ENCODE measurements at regions not wholly inside any gene's neighbourhood (a gene's known extent, or its start where the extent isn't known, plus 50 kb on each side); places are given as distances from the start of the nearest gene placed in this dataset.

DNA sequence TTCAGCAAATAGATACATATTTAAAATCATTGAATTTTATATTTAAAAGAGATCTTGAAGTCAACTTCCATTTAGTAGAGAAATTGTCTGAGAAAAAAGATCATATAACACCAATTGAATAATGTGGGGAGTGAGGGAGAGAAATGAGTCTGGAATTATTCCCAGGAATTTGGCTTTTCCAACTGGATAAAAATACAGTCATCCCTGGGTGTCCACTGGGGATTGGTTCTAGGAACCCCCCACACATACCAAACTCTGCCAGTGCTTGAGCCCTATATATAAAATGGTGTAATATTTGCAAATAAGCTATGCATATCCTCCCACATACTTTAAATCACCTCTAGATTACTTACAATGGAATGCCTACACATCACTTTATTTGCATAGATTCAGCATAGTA lies 162.8 kb upstream of the SEMA3C start:
- TF ChIP-seq, protein P1, sequence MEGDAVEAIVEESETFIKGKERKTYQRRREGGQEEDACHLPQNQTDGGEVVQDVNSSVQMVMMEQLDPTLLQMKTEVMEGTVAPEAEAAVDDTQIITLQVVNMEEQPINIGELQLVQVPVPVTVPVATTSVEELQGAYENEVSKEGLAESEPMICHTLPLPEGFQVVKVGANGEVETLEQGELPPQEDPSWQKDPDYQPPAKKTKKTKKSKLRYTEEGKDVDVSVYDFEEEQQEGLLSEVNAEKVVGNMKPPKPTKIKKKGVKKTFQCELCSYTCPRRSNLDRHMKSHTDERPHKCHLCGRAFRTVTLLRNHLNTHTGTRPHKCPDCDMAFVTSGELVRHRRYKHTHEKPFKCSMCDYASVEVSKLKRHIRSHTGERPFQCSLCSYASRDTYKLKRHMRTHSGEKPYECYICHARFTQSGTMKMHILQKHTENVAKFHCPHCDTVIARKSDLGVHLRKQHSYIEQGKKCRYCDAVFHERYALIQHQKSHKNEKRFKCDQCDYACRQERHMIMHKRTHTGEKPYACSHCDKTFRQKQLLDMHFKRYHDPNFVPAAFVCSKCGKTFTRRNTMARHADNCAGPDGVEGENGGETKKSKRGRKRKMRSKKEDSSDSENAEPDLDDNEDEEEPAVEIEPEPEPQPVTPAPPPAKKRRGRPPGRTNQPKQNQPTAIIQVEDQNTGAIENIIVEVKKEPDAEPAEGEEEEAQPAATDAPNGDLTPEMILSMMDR (conservative IDR thresholded peaks at IDR 0.05 in 1 of 2, IDR thresholded peaks at IDR 0.05 in 1 of 2; ENCODE audit: extremely low read depth in 1 of 2, insufficient read depth in 1 of 2, low read depth in 1 of 2, low read length in 2 of 2), result no peak
- TF ChIP-seq EZH2 (IDR thresholded peaks at IDR 0.05; ENCODE audit: borderline replicate concordance, low read length), result no peak
